Amygdala (tissue), 56 donors: ENCODE measurements at regions not wholly inside any gene's neighbourhood (a gene's known extent, or its start where the extent isn't known, plus 50 kb on each side); places are given as distances from the start of the nearest gene placed in this dataset.
A peak's percentile ranks its signal among the peaks of the same experiment; 100 is the strongest.

ENCODE experiments used
- DNase-seq, 56 donors: peaks; one replicate each; lab custom pipeline; 2025; lab: John Stamatoyannopoulos, UW

GRCh38 chr11:8820401-8820800 lies 90.6 kb upstream of the AKIP1 start:
- no peak for DNase-seq

GRCh38 chr11:8822469-8822868 lies 88.5 kb upstream of the AKIP1 start:
- DNase-seq, result no peak

- no peak for DNase-seq
Observed at GRCh38 chr11:8823174-8823742, 87.7 kb upstream of the AKIP1 start.

GRCh38 chr11:8826139-8826786 lies 84.7 kb upstream of the AKIP1 start:
- DNase-seq, result no peak

GRCh38 chr11:8826901-8827560 lies 84.0 kb upstream of the AKIP1 start:
- DNase-seq, result no peak

GRCh38 chr11:8828046-8828445 lies 82.9 kb upstream of the AKIP1 start:
- DNase-seq, result no peak

GRCh38 chr11:8828580-8829361 lies 82.2 kb upstream of the AKIP1 start:
- DNase-seq, result no peak

- peak in 1 of 56 donors; percentile 20 for DNase-seq
Observed at GRCh38 chr11:8829556-8829955, 81.4 kb upstream of the AKIP1 start.

GRCh38 chr11:8830641-8831040 lies 80.3 kb upstream of the AKIP1 start:
- DNase-seq, result no peak

GRCh38 chr11:8831861-8832260 lies 79.1 kb upstream of the AKIP1 start:
- DNase-seq, result peak in 1 of 56 donors; percentile 15

GRCh38 chr11:8832571-8833260 lies 78.3 kb upstream of the AKIP1 start:
- no peak for DNase-seq

GRCh38 chr11:8833568-8834315 lies 77.2 kb upstream of the AKIP1 start:
- DNase-seq, result no peak

GRCh38 chr11:8834379-8834778 lies 76.6 kb upstream of the AKIP1 start:
- no peak for DNase-seq

- DNase-seq, result no peak
Observed at GRCh38 chr11:8838248-8838647, 72.7 kb upstream of the AKIP1 start.

GRCh38 chr11:8839306-8839956 lies 71.6 kb upstream of the AKIP1 start:
- no peak for DNase-seq

- DNase-seq, result peak in 25 of 56 donors; percentile 9 to 63 (median 32)
Observed at GRCh38 chr11:8839957-8840945, 70.7 kb upstream of the AKIP1 start.

- no peak for DNase-seq
Observed at GRCh38 chr11:8841899-8842298, 69.1 kb upstream of the AKIP1 start.

- no peak for DNase-seq
Observed at GRCh38 chr11:8858808-8859207, 52.2 kb upstream of the AKIP1 start.
